GM19240 (cell line): ENCODE measurements at regions not wholly inside any gene's neighbourhood (a gene's known extent, or its start where the extent isn't known, plus 50 kb on each side); places are given as distances from the start of the nearest gene placed in this dataset.

Experiments used
- DNase-seq: peaks from one replicate; pipeline ENCODE4 v3.0.0; 2011; ENCODE audit warnings: low spot score; ENCODE audit not compliant: insufficient read length

- no peak for DNase-seq
Measured at GRCh38 chr12:91601054-91601453, 418.4 kb upstream of the DCN start.

DNA sequence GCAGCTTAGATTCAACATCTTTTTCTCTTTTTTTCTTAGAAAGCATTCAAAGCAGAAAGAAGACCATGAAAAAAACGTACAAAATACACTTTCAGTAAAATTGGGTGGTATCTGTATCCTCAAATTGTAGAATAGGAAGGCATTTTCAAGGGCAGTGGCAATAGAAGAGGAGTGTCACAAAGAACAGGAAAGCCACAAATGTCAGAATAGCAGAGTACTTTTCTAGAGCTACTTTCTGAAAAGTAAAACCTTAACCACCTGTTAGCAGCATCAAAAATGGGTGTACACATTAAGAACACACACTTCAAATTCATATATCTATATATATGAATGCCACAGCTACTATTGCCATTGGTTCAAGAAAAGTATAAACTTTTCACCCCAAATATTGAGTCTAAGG is 412.1 kb upstream of the DCN start:
- no peak for DNase-seq

- DNase-seq, result no peak
Measured at GRCh38 chr12:91591639-91591987, 409.0 kb upstream of the DCN start.

DNA sequence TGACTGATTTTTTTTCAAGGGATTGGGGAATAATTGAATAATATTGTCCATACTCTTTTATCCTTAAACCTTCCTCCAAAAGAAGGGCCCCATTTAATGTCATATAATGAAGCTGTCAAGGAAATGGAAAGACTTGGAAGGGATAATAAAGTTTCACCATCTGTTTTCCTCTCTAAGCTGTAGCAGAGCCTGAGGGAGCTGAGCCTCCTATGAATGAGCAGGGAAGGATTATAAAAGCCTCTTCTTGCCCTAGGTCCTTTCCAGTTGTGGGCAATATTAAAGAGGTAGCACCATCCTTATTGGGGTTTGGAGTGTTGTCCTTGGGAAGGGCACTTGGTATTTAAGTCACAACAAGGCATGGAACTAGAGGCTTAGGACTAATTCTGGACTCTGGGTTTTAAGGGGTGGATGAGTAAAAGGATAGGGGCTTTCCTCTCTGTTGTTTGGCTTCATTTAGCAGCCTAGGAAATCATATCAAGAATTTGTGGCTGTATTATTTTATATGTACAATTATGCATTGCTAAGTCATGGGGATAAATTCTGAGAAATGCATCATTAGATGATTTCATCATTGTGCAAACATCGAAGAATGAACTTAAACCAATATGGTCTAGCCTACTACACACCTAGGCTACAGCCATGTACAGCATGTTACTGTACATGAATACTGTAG is 408.5 kb upstream of the DCN start:
- DNase-seq, result no peak

DNA sequence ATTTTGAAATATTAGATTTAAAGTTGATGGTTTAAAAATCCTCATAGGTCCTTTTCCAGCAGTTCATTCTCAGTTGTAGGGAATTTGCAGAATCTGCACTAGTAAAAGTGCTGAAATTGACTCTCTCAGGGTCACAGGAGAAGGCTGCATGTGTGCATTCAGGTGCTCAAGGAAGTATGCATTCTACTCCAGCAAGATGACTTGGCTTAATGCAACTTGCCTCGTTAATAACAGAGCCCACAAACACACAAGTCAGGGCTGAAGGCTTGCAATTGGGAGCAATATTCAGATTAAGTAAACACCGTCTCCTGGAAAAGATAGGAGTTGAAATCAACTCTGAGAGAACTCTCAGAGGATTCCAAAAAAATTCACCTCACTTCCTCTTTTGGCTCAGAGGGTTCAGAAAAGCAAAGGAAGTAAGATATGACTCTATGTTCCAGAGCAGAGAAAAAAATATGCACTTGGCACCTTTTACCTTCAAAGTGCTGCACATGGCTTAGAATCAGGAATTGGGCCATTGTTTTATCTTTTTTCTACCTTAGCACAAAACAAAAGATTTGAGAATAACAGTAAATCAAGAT is 406.3 kb upstream of the DCN start:
- DNase-seq, result no peak

- no peak for DNase-seq
Measured at GRCh38 chr12:91586015-91586414, 403.4 kb upstream of the DCN start.

GRCh38 chr12:91582811-91583210 is 400.2 kb upstream of the DCN start:
- DNase-seq, result no peak

- DNase-seq, result no peak
Measured at GRCh38 chr12:91579516-91580263, 397.1 kb upstream of the DCN start.

- DNase-seq, result no peak
Measured at GRCh38 chr12:91577586-91578539, 395.2 kb upstream of the DCN start.

DNA sequence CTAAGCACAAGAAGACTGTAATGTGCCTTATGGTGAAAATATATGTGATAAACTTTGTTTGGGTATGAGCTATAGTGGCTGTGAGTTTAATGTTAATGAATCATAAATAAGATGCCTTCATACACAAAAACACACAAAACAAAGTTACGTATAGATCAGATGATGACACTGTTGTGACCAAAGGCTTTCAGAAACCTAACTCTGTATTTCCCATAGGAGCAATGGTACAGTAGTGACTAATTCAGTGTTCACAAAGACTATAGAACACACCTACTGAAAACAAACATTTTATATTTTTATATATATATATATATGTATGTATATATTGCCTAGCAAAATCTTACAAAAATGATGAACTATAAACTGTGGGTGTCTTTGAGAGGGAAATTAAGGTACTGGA is 393.8 kb upstream of the DCN start:
- DNase-seq, result no peak

GRCh38 chr12:91575630-91576029 is 393.0 kb upstream of the DCN start:
- DNase-seq, result no peak

GRCh38 chr12:91574975-91575374 is 392.4 kb upstream of the DCN start:
- DNase-seq, result no peak

DNA sequence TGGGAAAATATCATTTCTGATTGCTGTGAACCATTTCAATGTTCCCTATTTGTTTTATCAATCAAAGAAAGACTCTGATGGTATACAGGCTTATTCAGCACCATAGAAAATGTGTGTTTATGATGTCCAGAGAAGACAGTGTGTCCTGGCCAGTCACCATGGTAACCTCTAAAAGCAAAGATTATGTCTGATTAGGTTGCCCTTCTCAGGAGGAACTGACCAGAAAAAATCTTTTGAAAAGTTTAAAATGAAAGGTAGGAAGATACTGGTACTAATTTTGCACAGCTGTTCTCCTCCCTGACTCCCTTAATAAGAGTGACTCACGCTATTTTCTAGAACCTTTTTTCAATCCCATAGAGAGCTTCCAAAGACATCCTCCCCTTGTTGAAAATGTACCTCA is 391.8 kb upstream of the DCN start:
- DNase-seq, result no peak

- no peak for DNase-seq
Measured at GRCh38 chr12:91572869-91573268, 390.3 kb upstream of the DCN start.

DNA sequence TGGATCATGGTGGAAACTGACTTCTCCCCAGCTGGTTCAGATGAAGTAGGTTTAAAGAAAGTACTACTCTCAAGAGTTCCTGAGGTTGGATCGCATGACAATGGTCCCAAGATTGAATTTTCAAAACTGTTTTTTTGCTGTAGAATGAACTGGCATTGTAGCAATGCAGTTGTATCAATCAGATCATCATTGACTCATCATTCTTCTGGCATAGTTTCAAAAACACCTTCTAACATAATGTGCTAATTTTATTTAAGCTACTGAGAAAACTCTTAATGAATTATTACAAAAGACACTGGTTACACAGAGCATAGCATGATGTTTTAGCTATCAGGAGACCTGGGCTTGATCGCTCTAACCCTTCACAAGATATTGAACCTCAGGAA is 384.5 kb upstream of the DCN start:
- DNase-seq, result no peak

DNA sequence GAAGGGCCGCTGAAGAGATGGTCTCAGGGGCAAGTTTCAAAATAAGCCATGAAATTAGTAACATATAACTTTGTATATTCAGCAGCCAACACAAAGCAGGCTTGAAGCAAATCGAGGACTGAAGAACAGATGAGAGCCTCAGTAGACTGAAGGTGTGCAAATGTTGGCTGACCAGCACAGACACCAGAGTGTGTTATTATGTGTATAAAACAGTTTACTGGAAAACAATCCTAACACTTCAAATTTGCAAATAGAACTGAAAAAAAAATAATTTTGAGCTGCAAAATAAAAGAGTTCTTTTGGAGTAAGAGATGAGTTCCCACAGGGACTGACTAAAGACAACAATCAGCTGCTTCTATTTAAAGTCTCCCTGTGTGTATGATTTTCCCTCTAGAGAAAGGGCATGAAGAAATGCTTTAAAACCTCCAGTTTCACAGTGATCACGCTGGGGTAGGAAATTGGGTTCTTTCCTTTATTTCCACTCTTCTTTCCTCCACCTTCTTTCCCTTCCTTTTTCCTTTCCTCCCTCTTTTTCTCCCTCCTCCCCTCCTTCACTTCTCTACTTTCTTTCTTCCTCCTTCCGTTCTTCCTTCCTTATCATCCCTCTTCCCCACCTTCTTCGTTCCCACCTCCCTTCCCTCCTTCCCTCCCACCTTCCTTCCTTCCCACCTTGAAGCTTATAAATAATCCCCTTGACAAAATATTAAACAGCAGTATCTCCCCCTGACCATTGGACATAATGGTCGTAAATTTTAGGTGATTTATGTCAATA is 383.9 kb upstream of the DCN start:
- no peak for DNase-seq

DNA sequence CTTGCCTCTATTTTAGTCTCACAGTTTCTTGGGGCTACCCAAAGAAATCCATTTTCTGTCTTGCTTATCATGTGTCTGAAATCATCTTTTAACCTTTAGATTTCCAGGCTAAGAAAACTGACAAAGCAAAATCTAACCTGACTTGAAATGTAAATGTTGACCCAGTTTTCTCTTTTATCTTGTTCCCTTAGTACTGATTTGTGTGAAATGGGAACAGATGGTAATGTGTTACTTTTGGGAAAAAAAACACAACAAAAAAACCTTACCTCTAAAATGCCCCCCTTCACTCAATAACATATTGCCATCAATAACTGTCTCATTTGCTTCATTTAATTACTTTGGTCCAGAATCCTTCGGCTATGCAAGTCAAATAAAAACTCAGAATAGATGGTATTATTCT is 383.2 kb upstream of the DCN start:
- no peak for DNase-seq

GRCh38 chr12:91565246-91565645 is 382.6 kb upstream of the DCN start:
- no peak for DNase-seq

GRCh38 chr12:91563011-91563765 is 380.6 kb upstream of the DCN start:
- no peak for DNase-seq

- no peak for DNase-seq
Measured at GRCh38 chr12:91562476-91562875, 379.9 kb upstream of the DCN start.
